ENCODE measurements at regions not wholly inside any gene's neighbourhood (a gene's known extent, or its start where the extent isn't known, plus 50 kb on each side); places are given as distances from the start of the nearest gene placed in this dataset.
A peak's percentile ranks its signal among the peaks of the same experiment; 100 is the strongest.

- no peak for TF ChIP-seq CTCF (IDR thresholded peaks at IDR 0.05; ENCODE audit: low read depth, low read length)
- Histone ChIP-seq H3K27me3 (no peaks in the 10 kb centered on the region), H3K4me3 (no peak overlapping the region), H3K27ac (no peak overlapping the region), H3K36me3 (no peaks in the 10 kb centered on the region), H3K4me1 (ENCODE audit: low read depth) (no peaks in the 10 kb centered on the region), H3K9me3 (ENCODE audit: low read depth) (no peaks in the 10 kb centered on the region)
- no peak for DNase-seq (ENCODE audit: low read depth in 1 of 2, low spot score in 1 of 2)
Measured at GRCh38 chr10:30560326-30560725, 69.2 kb downstream of the LYZL2 start.

GRCh38 chr10:30559180-30559579 is 70.4 kb downstream of the LYZL2 start:
- Histone ChIP-seq H3K9me3 (ENCODE audit: low read depth) (no peaks in the 10 kb centered on the region), H3K4me3 (no peak overlapping the region), H3K4me1 (ENCODE audit: low read depth) (no peaks in the 10 kb centered on the region), H3K27ac (no peak overlapping the region), H3K36me3 (no peaks in the 10 kb centered on the region), H3K27me3 (no peaks in the 10 kb centered on the region)
- DNase-seq (ENCODE audit: low read depth in 1 of 2, low spot score in 1 of 2): no peak
- TF ChIP-seq CTCF (IDR thresholded peaks at IDR 0.05; ENCODE audit: low read depth, low read length): no peak

GRCh38 chr10:30558411-30558810 is 71.1 kb downstream of the LYZL2 start:
- no peak for DNase-seq (ENCODE audit: low read depth in 1 of 2, low spot score in 1 of 2)
- no peak overlapping the region for H3K27ac ChIP-seq

GRCh38 chr10:30557884-30558283 is 71.7 kb downstream of the LYZL2 start:
- peak; percentile 3 to 76 for DNase-seq (ENCODE audit: low read depth in 1 of 2, low spot score in 1 of 2)
- no peak for TF ChIP-seq CTCF (IDR thresholded peaks at IDR 0.05; ENCODE audit: low read depth, low read length)
- H3K4me1 ChIP-seq (ENCODE audit: low read depth): no peaks in the 10 kb centered on the region
- no peak overlapping the region for H3K4me3 ChIP-seq
- H3K36me3 ChIP-seq: no peaks in the 10 kb centered on the region
- no peak overlapping the region for H3K27ac ChIP-seq
- no peaks in the 10 kb centered on the region for H3K27me3 ChIP-seq
- H3K9me3 ChIP-seq (ENCODE audit: low read depth): no peaks in the 10 kb centered on the region

More at GRCh38 chr10:30558411-30558810, 71.1 kb downstream of the LYZL2 start:
- Histone ChIP-seq H3K36me3 (no peaks in the 10 kb centered on the region), H3K9me3 (ENCODE audit: low read depth) (no peaks in the 10 kb centered on the region), H3K4me1 (ENCODE audit: low read depth) (no peaks in the 10 kb centered on the region), H3K27me3 (no peaks in the 10 kb centered on the region), H3K4me3 (no peak overlapping the region)
- no peak for TF ChIP-seq CTCF (IDR thresholded peaks at IDR 0.05; ENCODE audit: low read depth, low read length)

- no peak overlapping the region for H3K27ac ChIP-seq
- no peak overlapping the region for H3K4me3 ChIP-seq
- no peak for TF ChIP-seq CTCF (IDR thresholded peaks at IDR 0.05; ENCODE audit: low read depth, low read length)
- no peak for DNase-seq (ENCODE audit: low read depth in 1 of 2, low spot score in 1 of 2)
- H3K4me1 ChIP-seq (ENCODE audit: low read depth): no peaks in the 10 kb centered on the region
- no peaks in the 10 kb centered on the region for H3K27me3 ChIP-seq
- no peaks in the 10 kb centered on the region for H3K9me3 ChIP-seq (ENCODE audit: low read depth)
- H3K36me3 ChIP-seq: no peaks in the 10 kb centered on the region
Measured at GRCh38 chr10:30556189-30556588, 73.4 kb downstream of the LYZL2 start.

GRCh38 chr10:30555465-30555864 is 74.1 kb downstream of the LYZL2 start:
- Histone ChIP-seq H3K4me1 (ENCODE audit: low read depth) (no peaks in the 10 kb centered on the region), H3K9me3 (ENCODE audit: low read depth) (no peaks in the 10 kb centered on the region), H3K36me3 (no peaks in the 10 kb centered on the region), H3K4me3 (no peak overlapping the region), H3K27me3 (no peaks in the 10 kb centered on the region), H3K27ac (no peak overlapping the region)
- no peak for DNase-seq (ENCODE audit: low read depth in 1 of 2, low spot score in 1 of 2)
- TF ChIP-seq CTCF (IDR thresholded peaks at IDR 0.05; ENCODE audit: low read depth, low read length): no peak
